ENCODE measurements at regions not wholly inside any gene's neighbourhood (a gene's known extent, or its start where the extent isn't known, plus 50 kb on each side); places are given as distances from the start of the nearest gene placed in this dataset.

DNA sequence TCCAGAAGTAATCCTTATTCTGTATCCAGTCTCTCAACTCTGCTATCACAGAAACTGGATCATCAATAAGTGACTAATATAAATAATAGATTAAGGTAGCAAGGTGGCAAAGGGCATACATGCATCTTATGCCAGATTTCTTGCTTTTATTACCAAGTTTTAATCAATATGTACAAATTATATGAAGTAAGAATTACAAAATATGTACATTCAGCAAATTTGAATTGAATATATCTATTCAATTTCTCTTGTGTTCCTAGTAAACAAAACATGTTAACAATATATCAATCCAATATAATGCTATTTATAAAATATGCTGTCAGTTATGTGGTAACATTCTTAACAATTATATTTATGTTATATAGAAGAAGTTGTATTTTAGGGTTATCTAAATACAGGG is 488.7 kb upstream of the COX7C start:
- H3K27ac ChIP-seq, result no peak overlapping the region
- H3K4me1 ChIP-seq (ENCODE audit: insufficient read depth), result no peaks in the 10 kb centered on the region
- H3K4me3 ChIP-seq, result no peak overlapping the region
- no peaks in the 10 kb centered on the region for H3K9me3 ChIP-seq (ENCODE audit: low read depth)
- H2AFZ ChIP-seq, result no peak overlapping the region
- H3K36me3 ChIP-seq (replicated peaks; ENCODE audit: insufficient read depth, low read depth), result no peaks in the 10 kb centered on the region
- H4K20me1 ChIP-seq (ENCODE audit: insufficient read depth, poor library complexity, severe bottlenecking), result no peaks in the 10 kb centered on the region
- no peaks in the 10 kb centered on the region for H3K9me2 ChIP-seq (replicated peaks; ENCODE audit: insufficient read depth)
- TF ChIP-seq EZH2phosphoT487 (IDR thresholded peaks at IDR 0.05; ENCODE audit: low read depth, severe bottlenecking, unreplicated experiment) (no peak), EZH2 (IDR thresholded peaks at IDR 0.05; ENCODE audit: borderline replicate concordance) (no peak)
- TF ChIP-seq, protein P1, sequence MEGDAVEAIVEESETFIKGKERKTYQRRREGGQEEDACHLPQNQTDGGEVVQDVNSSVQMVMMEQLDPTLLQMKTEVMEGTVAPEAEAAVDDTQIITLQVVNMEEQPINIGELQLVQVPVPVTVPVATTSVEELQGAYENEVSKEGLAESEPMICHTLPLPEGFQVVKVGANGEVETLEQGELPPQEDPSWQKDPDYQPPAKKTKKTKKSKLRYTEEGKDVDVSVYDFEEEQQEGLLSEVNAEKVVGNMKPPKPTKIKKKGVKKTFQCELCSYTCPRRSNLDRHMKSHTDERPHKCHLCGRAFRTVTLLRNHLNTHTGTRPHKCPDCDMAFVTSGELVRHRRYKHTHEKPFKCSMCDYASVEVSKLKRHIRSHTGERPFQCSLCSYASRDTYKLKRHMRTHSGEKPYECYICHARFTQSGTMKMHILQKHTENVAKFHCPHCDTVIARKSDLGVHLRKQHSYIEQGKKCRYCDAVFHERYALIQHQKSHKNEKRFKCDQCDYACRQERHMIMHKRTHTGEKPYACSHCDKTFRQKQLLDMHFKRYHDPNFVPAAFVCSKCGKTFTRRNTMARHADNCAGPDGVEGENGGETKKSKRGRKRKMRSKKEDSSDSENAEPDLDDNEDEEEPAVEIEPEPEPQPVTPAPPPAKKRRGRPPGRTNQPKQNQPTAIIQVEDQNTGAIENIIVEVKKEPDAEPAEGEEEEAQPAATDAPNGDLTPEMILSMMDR (IDR thresholded peaks at IDR 0.05; ENCODE audit: poor library complexity), result no peak
- no peaks in the 10 kb centered on the region for H3K27me3 ChIP-seq
- no peak overlapping the region for H3K4me2 ChIP-seq
- no peak for DNase-seq (ENCODE audit: low spot score)
- H3K79me2 ChIP-seq, result no peaks in the 10 kb centered on the region

DNA sequence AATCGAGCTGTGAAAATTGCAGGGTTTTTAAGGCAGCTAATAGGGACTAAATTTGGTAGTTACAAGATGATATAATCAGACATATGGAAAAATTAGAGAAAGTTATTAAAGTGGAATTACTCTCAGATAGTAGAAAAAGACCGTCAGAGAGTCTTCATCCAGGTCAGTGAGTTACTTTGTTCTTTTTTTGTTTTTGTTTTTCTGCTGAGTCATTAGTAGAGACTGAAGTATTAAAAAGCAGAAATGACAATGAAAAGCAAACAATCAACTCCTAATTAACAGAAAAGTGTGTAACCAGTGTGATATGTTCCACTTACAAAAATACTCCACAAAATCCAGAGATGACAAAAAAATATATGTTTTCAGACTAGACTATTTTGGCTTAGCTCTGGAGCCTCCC is 480.4 kb upstream of the COX7C start:
- H3K79me2 ChIP-seq, result no peaks in the 10 kb centered on the region
- no peak overlapping the region for H3K4me2 ChIP-seq
- no peaks in the 10 kb centered on the region for H3K4me1 ChIP-seq (ENCODE audit: insufficient read depth)
- H3K9me3 ChIP-seq (ENCODE audit: low read depth), result no peaks in the 10 kb centered on the region
- TF ChIP-seq EZH2 (IDR thresholded peaks at IDR 0.05; ENCODE audit: borderline replicate concordance) (no peak), EZH2phosphoT487 (IDR thresholded peaks at IDR 0.05; ENCODE audit: low read depth, severe bottlenecking, unreplicated experiment) (no peak)
- TF ChIP-seq, protein P1 (IDR thresholded peaks at IDR 0.05; ENCODE audit: poor library complexity), result no peak
- DNase-seq (ENCODE audit: low spot score), result no peak
- H3K4me3 ChIP-seq, result no peak overlapping the region
- no peak overlapping the region for H2AFZ ChIP-seq
- 90% methylated on average over 2 of the region's 2 CpGs for WGBS (ENCODE audit: low lambda C conversion rate, missing lambda C conversion rate)
- no peaks in the 10 kb centered on the region for H3K36me3 ChIP-seq (replicated peaks; ENCODE audit: insufficient read depth, low read depth)
- H4K20me1 ChIP-seq (ENCODE audit: insufficient read depth, poor library complexity, severe bottlenecking), result no peaks in the 10 kb centered on the region
- no peaks in the 10 kb centered on the region for H3K9me2 ChIP-seq (replicated peaks; ENCODE audit: insufficient read depth)
- no peak overlapping the region for H3K27ac ChIP-seq
- no peaks in the 10 kb centered on the region for H3K27me3 ChIP-seq

DNA sequence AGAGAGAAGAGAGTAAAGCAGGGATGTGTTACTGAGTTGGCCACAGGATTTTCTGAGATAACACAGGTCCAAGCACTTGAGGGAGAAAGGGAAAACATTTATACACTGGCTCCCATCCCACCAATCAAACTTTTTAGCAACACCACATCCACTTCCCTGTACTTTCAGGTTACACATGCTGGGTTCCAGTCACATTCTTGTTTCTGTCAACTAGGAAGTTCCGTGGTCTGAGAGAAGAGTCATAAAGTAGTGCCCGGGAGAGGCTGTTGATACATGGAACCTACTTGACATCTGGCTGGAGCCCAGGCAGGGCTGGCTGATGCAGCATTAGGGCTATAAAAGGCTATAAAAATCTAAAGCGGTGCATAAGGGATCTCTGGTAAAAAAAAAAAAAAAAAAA is 473.9 kb upstream of the COX7C start:
- no peak for DNase-seq (ENCODE audit: low spot score)
- H3K9me2 ChIP-seq (replicated peaks; ENCODE audit: insufficient read depth), result no peaks in the 10 kb centered on the region
- TF ChIP-seq, protein P1 (IDR thresholded peaks at IDR 0.05; ENCODE audit: poor library complexity), result no peak
- TF ChIP-seq EZH2 (IDR thresholded peaks at IDR 0.05; ENCODE audit: borderline replicate concordance), result no peak
- H3K27ac ChIP-seq, result no peak overlapping the region
- no peaks in the 10 kb centered on the region for H3K79me2 ChIP-seq
- no peaks in the 10 kb centered on the region for H3K36me3 ChIP-seq (replicated peaks; ENCODE audit: insufficient read depth, low read depth)
- no peaks in the 10 kb centered on the region for H4K20me1 ChIP-seq (ENCODE audit: insufficient read depth, poor library complexity, severe bottlenecking)
- H3K9me3 ChIP-seq (ENCODE audit: low read depth), result no peaks in the 10 kb centered on the region
- H3K4me1 ChIP-seq (ENCODE audit: insufficient read depth), result no peaks in the 10 kb centered on the region
- no peak overlapping the region for H3K4me3 ChIP-seq
- no peak overlapping the region for H2AFZ ChIP-seq
- H3K4me2 ChIP-seq, result no peak overlapping the region
- H3K27me3 ChIP-seq, result no peaks in the 10 kb centered on the region
- 50% methylated on average over 3 of the region's 3 CpGs for WGBS (ENCODE audit: low lambda C conversion rate, missing lambda C conversion rate)

DNA sequence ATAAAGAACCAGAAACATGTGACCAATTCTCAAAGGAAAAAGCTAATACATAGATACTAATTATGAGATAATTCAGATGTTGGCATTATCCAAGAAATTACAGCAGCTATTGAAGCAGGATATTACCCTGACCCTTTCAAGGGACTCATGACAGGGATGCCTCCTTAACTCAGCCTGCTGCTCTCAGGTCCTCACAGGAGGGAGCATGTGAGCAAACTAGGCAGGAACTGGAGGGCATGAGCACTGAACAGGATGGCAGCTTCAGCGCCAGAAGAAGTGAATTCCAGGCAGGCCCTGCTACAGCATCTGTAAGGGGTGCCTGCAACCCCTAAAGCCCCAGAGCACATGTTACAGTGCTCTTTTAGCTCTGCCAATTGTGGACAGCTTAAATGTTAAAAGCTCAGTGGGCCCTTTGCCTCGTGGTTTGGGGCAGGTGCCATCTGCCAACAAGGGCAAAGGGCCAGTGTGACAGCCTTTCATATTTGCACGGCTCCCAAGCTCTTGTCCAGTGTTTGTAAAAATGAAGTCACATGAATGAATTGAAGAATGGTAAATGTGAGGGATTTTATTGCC is 464.7 kb upstream of the COX7C start:
- Histone ChIP-seq H3K4me3 (no peak overlapping the region), H3K4me1 (ENCODE audit: insufficient read depth) (no peaks in the 10 kb centered on the region), H3K36me3 (replicated peaks; ENCODE audit: insufficient read depth, low read depth) (no peaks in the 10 kb centered on the region), H3K4me2 (no peak overlapping the region), H4K20me1 (ENCODE audit: insufficient read depth, poor library complexity, severe bottlenecking) (no peaks in the 10 kb centered on the region), H3K9me2 (replicated peaks; ENCODE audit: insufficient read depth) (no peaks in the 10 kb centered on the region), H3K27me3 (no peaks in the 10 kb centered on the region), H2AFZ (no peak overlapping the region), H3K9me3 (ENCODE audit: low read depth) (no peaks in the 10 kb centered on the region), H3K79me2 (no peaks in the 10 kb centered on the region), H3K27ac (no peak overlapping the region)
- no peak for TF ChIP-seq EZH2 (IDR thresholded peaks at IDR 0.05; ENCODE audit: borderline replicate concordance)
- no peak for TF ChIP-seq EZH2phosphoT487 (IDR thresholded peaks at IDR 0.05; ENCODE audit: low read depth, severe bottlenecking, unreplicated experiment)
- TF ChIP-seq, protein P1 (IDR thresholded peaks at IDR 0.05; ENCODE audit: poor library complexity), result no peak
- WGBS (ENCODE audit: low lambda C conversion rate, missing lambda C conversion rate), result 84% methylated on average over 3 of the region's 3 CpGs
- DNase-seq (ENCODE audit: low spot score), result no peak
